Breast epithelium (tissue), 3 donors: ENCODE measurements at regions not wholly inside any gene's neighbourhood (a gene's known extent, or its start where the extent isn't known, plus 50 kb on each side); places are given as distances from the start of the nearest gene placed in this dataset.
"Not testable (repeated sequence)": the region's sequence is repeated elsewhere in the genome, so short reads cannot be mapped to it uniquely, and the experiment has no call there.

ENCODE experiments used
- CTCF ChIP-seq, 3 donors: fragments of 450-650 bp; IDR thresholded peaks; one replicate each; pipeline ENCODE4 v1.5.1; 2016 to 2017; ENCODE audit warnings: antibody characterized with exemption in 3 of 3, mild to moderate bottlenecking in 3 of 3, moderate library complexity in 3 of 3
- POLR2AphosphoS5 ChIP-seq, 3 donors: sonication (generic); formaldehyde crosslinking; IDR thresholded peaks; one replicate each; pipeline ENCODE4 v1.6.1; 2017; ENCODE audit warnings: antibody characterized with exemption in 3 of 3

- TF ChIP-seq POLR2AphosphoS5, CTCF (IDR thresholded peaks at IDR 0.05): not testable (repeated sequence)
Observed at GRCh38 chr5:62217095-62217494, 88.9 kb upstream of the KIF2A start.
